COR-L47 (cell line): ENCODE measurements at regions not wholly inside any gene's neighbourhood (a gene's known extent, or its start where the extent isn't known, plus 50 kb on each side); places are given as distances from the start of the nearest gene placed in this dataset.

Experiments used
- DNase-seq: peaks from one replicate; lab custom pipeline; 2025; lab: John Stamatoyannopoulos, UW

DNA sequence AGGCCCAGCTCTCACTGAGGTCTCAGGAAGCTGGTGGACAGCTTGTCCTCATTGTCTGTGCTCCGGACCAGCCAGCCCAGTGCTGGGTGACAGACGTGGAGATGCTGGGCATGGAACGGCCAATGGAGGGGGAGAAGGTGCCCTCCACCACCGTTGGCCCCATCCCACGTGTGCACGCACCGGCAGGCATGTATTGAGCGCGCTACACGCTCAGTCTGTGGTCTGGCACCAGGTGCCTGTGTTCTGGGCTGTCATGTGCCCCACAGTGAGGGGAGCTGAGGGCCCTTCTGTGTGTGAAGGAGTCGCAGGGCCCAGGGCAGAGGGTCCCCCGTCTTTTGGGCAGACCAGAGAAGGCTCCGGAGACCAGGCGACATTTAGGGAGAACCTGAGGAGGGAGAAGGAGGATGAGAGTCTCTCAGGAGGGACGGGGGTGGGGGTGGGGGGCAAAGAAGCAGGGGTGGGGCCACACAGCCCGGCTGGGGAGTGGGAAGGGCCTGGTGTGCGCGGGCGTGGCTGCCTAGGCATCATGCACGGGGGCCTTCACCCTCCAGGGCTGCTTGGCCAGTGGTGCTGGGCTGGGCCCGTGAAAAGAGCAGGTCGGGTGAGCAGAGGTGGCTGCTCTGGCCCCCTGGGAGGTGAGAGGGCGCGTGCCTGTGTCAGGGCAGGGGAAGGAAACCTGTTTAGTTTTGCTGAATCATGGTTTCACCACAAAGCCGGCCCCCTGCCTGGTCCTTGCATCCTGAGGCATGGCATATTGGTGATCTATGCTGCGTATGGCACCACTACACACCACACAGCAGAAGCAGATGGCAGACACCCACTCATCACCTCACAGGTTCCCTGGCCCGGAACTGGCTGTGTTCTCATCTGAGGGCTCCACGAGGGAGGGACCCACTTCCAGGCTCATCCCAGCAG, 86.7 kb upstream of the TTC34 start:
- no peak for DNase-seq

DNA sequence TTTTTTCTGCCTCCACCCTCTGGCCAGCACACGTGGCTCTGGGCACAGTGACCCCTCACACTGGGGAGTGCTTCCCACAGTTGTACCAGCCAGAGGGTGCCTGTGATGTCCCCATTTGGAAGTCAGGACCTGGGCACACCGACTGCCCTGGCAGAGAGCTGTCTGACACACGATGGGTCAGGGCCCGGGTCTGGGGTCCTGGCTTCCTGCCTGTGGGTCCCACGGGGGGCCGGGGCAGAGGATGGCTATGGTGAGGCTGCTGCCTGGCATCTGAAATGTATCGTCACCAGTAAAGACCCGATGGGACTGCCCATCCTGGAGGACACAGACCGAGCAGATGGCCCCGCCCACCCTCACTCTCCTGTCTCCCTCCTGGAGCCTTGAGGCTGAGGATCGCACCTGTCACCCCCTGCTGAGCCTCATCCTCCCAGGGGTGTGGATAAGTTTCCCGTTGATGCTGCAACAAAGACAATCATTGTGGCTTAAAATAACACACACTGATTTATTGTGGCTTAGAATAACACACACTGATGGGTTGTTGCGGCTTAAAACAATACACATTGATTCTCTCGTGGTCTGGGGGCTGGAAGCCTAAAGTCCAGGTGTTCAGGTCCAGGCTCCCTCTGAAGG, 88.8 kb upstream of the TTC34 start:
- peak; percentile 96 for DNase-seq

DNA sequence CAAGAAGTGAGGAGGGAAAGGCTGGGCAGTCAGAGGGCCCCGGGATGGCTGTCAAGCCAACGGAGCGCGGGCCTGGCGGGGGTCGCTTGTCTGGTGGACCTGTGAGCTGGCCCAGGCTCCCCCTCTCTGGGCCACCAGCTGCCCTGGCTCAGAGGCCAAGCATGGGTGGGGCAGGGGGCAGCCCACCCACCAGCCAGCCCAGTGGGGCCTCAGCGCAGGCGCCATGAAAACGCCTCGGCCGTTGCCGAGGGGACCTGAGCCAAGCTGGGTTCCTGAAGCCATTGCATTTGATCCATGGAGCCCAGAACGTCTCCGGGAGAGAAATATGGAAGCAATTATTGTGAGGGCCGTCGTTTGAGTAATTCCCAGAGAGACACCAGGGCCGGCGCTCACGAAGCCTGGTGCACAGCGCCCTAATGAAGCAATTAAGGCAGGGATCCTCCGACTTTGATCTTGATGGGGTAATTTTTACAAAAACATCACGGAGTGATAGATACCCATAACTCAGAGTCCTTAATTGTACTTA, 90.5 kb upstream of the TTC34 start:
- no peak for DNase-seq

DNA sequence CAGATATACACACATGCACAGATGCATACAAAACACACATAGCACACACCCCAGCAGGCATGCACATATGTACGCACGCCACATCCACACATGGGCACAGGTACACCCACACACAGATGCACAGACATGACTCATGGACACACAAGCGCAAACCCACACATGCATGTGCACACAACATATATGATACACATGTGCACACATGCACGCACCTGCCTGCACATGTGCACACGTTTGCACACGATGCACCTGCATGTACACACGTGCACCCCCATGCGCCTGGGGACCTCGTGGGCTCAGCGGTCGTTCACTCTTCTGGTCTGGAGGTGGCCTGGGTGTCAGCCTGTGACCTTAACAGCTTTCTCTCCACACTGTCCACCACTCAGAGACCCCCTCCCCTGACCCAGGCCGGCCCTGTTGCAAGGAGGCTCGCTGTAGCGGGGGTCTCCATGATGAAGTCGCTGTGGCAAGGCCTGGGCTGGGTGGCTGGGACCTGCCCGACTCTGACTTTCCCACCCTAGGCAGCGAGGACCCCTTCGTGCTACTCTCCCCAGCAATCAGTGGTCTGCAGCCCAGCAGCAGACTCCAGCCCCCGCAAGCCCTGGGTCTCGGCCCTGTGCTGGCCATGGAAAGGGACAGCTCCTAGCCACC, 92.1 kb upstream of the TTC34 start:
- DNase-seq, result no peak

DNA sequence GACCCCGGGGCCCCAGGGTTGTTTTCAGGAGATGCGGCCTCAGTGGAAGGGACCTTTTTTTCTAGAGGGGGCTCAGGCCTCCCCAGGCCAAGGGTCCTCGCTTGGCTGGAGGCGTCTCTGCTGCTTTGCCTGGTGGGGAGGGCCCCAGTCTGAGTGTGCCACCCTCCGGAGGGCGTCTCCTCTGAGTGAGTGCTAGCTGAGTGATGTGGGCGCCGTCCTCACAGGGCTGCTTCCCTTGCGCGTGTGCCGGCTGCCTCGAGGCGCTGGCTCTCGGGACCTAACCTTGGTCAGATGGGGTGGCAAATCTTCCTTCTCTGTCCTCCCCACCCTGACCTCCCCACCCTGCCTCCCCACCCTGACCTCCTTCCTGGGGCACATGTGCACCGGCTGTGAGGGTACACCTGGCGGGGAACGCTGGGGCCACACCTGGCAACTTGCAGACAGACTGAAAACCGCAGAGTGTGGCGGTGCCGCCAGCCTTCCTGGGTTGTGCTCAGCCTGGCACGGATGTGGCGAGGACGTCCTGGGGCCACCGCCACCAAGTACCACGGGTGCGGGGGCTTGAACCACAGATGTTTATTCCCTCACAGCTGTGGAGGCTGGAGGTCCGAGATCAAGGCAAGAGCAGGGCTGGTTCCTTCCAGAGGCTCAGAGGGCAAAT, 93.0 kb upstream of the TTC34 start:
- DNase-seq, result no peak

DNA sequence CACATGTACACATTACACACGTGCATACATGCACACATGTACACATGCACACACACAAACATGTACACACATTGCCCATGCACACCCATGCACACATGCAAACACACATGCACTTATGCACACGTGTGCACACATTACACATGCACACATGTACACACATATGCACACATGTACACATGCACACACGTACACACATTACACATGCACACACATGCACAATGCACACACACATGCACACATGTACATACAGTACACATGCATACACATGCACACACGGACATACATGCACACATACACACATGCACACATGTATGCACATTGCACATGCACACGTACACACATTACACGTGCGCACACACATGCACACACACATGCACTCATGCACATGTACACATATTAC, 95.3 kb upstream of the TTC34 start:
- DNase-seq, result no peak

DNA sequence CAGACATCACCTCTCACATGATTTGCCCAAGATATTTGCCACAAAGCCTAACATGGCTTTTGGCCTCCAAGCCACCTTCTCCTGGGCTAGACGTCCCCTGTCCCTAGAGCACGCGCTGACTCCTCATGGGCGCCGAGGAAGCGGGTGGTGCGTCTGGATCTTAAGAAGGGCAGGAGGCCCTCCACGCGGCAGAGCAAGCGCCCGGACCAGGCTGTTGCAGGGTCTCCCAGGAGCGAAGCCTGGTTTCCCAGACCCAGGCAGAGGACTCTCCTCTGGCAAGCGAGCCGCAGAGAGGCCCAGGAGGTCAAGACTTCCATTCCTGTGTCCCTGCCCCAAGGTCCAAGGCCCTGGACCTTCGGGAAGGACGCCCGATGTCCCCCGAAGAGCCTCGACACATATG, 101.7 kb upstream of the TTC34 start:
- DNase-seq, result no peak

DNA sequence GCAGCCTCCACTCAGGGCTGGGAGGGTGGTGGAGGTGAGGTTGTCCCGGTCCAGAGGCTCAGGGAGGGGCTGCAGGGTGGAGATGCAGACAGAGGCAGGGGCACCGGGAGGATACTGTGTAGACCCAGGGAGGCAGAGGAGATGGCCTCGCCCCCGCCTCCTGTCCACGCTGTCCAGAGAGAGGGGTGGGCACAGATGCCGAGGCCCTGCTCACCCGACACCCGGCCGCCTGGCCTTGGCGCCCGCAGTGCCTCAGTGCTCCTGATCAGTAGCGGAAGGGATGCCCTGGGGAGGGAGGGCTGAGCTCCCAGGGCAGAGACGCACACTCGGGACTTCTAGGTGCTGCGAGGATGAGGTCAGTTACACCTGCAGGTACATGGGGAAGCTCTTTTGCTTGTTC, 102.7 kb upstream of the TTC34 start:
- no peak for DNase-seq

DNA sequence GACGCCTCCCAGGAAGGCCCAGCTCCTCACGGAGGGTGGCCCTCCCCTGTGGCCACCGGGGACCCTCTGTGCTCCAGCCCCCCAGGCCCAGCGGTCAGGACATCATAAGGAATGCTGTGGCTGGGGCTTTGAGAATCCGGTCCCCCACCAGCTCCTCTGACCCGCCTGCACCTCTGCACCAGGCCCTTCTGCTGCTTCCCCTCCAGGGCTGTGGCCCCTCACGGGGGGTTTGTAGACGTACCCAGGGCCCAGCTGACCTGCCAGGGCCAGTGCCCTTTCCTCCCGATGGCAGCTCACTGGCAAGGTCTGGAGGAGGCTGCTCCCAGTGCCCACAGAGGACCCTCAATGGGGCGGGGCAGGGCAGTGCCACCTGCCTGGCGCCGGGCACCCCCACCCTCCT, 103.9 kb upstream of the TTC34 start:
- DNase-seq, result no peak

DNA sequence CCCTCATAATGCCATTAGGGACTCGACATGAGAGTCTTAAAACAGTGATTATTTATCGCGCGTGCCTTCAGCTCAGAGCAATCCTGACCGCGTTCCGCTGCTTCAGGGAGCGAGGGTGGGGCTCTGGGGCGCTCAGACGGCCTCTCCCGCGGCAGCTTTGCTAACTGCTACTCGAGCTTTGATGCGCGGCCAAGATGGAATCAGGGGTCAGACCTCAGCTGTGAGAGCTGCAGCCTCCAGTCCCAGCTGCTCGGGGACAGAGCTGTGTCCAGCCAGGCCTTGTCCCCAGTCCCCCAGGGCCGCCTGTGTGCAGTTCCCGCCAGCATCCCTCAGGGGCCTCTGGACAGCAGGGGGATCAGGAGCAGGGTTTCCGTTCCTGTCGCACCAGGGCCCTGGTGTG, 104.6 kb upstream of the TTC34 start:
- no peak for DNase-seq

DNA sequence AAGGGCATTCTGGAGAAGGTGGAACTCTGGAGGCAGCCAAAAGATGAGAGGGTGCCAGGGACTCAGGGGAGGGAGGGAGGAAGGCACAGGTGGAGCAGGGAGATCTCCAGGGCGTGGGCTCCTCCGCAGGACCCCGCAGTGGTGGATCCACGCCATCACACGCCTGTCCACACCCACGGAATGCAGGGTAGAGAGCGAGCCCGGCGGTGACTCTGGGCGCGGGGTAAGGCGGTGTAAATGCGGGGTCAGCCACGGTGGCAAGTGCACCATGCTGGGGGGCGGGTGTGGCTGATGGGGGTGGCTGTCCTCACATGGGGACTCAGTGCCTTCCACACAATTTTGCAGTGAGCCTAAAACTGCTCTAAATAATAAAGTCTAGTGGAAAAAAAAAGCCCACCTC, 105.1 kb upstream of the TTC34 start:
- DNase-seq, result no peak

DNA sequence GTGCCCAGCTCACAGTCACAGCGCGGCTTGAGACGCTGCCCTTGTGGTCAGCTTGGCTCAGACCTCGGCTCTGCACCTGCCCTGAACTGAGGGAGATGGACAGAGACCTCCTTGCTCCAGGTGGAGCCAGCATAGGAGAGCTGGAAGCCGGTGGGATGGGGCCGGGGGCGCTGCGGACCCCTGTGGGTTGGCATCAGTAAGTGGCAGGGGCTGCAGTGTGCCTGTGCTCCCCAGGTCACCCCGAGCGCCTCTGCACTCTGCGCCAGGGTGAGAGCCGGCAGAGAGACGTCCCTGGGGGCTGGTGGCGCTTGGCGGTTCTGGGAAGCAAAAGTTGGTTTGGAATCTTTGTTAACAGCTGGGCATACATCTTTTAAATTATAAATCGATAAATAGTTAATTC, 105.6 kb upstream of the TTC34 start:
- DNase-seq, result no peak

DNA sequence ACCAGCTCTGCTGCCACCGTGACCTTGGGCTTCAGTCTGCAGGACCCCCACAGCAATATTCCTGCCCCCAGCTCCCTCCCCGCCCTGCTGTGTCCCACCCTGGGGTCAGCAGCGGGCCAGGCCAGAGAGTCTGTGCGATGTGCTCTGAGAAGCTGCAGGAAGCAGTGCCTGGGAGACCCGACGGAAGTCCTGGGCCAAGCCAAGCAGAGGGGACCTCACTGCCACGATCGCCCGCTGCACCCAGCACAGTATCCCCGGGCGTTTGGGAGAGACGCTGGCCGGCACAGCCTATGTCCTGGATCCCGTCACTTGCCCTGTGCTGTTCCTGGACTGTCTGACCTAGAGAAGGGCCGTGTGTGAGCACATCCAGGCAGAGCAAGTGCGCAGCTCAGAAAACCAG, 106.6 kb upstream of the TTC34 start:
- no peak for DNase-seq

DNA sequence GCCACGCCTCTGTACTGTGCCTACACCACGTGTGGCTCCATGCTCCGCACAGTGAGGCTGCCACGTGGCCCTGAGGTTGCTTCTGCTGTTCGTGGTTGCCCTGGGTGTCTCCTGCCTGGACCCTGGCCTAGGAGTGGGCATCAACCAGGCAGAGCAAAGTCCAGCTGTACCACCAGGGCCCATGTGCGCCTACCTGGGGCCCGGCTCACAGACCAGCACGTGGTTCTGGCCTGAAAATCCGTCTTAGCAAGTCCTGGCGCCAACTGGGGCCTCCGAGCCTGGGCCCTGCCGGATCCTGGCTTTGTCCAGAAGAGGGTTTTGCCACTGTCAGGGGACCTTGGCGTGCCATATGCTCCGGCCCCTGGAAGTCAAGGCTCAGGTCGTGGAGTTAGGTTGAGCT, 107.1 kb upstream of the TTC34 start:
- no peak for DNase-seq

DNA sequence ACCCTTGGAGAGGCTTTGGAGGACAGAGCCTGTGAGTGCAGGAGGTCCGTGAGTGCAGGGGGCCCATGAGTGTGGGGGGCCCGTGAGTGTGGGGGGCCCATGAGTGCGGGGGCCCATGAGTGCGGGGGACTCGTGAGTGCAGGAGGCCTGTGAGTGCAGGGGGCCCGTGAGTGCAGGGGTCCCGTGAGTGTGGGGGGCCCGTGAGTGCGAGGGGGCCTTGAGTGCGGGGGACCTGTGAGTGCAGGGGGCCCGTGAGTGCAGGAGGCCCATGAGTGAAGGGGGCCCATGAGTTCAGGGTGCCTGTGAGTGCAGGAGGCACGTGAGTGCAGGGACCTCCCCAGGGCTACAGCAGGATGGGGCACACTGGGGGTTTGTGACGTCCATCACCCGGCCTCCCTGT, 108.3 kb upstream of the TTC34 start:
- DNase-seq, result no peak

DNA sequence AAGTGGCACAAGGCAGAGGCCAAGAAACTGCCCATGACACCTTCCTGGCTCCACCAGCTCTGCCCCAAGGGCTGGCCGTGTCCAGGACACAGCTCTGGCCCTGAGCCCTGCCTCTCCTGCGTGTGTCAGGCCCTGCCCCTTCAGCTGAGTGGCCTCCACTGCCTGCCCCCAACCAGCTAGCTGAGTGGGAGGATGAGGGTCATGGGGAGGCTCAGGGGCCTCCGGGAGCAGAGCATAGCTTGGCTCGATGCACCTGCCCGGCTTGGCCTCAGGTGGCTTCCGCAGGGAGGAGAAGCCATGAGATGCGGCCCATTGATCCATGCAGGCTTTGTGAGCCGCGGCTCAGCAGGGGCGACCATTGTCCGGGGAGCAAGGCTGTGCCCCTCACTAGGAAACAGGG, 108.7 kb upstream of the TTC34 start:
- DNase-seq, result no peak

DNA sequence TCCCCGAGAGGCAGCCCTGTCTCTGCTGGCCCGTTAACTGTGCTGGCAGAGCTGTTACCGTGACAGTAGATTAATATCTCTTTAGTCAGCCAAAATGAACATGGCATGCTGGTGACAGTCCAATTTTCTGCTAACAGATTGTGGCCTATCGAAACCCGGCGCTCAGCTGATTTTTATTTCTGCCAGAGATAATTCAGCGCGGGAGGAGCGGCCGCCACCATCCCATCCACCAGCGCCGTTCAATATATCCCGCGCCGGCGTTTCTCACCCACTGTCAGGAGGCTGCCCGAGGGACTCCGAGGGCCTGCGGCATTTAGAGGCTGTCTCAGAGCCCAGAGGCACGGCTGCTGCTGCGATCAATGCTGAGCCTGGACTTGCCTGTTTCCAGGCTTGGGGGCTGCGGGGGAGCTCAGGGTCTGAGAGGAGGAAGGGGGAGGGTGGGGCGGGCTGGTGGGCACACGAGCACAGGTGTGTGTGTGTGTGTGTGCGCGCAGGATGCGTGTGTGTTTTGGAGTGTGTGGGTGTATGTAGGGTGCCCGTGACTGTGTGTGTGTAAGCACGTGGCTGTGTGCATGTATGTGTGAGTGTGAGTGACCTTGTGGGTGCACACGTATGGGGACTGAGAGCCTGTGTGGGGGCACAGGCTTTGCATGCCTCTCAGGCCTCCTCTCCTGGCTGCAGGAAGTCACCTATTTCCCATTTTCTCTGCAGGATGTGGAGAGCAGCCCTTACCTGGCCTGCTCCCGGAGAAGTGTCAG, 109.7 kb upstream of the ACTRT2 start:
- DNase-seq, result no peak

DNA sequence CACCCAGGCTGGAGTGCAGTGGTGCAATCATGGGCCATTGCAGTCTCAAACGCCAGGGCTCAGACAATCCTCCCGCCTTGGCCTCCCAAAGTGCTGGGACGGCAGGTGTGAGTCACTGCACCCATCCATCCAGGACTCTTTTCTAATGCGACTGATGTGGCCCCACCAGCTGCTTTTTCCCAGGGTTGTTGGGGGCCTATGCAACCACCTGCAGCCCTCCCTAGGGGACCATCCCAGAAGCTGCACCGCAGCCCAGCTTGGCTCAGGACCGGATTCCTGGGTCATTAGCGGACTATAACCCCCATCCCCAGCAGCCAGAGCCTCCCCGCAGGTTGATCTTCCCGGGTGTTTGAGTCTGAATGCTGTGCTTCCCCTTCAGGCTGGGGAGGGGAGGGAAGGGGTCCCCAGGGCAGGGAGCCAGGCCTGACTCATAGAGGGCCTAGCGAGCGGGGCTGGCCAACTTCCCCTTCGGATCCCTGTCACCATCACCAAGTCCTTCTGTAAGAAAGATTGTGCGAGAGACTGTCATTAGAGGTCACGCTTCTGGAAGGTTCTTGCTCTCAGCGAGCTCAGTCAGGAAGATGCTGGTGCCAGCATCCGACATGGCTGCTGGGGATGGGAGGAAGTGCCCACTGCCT, 108.7 kb upstream of the ACTRT2 start:
- DNase-seq, result no peak

DNA sequence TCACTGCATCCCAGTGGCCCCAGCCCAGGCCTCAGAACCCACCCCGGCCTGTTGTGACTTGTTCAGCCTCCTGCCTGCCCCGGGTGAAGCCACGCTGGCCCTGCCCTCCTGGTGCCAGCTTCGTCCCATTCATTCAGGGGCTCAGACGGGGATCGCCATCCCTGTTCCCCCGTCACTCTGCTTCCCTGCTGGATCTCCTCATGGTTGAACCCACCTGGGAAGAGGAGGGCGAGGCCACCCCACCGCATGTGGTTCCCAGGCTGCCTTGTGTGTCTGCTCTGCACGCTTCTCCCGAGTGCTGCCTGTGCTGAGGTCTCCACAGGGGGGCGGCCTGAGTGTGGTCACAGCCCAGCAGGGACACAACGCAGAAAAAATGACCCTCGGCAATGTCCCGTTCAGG, 108.2 kb upstream of the ACTRT2 start:
- DNase-seq, result no peak

DNA sequence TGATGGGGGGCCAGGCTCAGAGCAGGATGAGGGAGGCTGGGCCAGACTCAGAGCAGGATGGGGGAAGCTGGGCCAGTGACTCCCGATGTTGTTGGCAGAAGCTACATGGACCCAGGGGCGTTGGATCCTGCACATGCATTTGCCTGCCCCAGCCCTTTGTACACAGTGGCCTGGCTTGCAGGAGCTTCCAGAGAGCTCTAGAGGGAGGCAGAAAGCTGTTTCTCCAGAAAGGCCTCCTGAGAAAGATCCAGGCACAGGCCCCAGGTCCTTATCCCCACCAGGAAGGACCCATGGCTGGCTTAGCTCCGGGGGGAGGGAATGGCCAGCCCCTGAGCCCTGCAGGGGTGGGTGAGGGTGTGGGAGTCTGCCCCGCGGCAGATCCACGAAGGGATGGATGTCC, 106.6 kb upstream of the ACTRT2 start:
- DNase-seq, result no peak

DNA sequence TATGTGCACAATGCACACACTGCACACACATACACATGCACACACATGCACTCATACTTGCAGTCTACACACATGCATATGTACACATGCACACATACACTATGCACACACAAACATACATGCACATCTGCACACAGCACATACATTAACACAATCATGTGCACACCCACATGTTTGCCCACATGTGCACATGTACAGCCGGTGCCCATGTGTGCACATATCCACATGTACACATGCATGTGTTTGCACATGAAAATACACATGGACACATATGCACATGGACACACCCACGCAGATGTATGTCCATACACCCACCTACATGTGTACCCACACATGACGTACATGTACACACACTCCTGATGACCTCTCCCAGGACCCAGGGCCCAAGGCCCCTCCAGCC, 105.1 kb upstream of the ACTRT2 start:
- no peak for DNase-seq
